Lung (tissue), 11 donors: ENCODE measurements at regions not wholly inside any gene's neighbourhood (a gene's known extent, or its start where the extent isn't known, plus 50 kb on each side); places are given as distances from the start of the nearest gene placed in this dataset.

ENCODE experiments used
- ATAC-seq: fragments of 200-7000 bp; cut with Tn5 transposase; one replicate; pipeline ENCODE4 v1.9.1; 2020; ENCODE audit warnings: moderate number of reproducible peaks; ENCODE audit not compliant: insufficient read depth, low FRiP score
- DNase-seq, 3 donors: peaks; one replicate each; pipeline ENCODE4 v3.0.0-alpha.2; 2013 to 2017
- H3K27ac ChIP-seq, 2 donors: one replicate each; pipeline ENCODE4 v1.5.1; 2013; ENCODE audit warnings: mild to moderate bottlenecking in 2 of 2, moderate library complexity in 2 of 2, control low read depth in 1 of 2, inconsistent platforms in 1 of 2, low read depth in 1 of 2, low read length in 1 of 2
- H3K27me3 ChIP-seq, 3 donors: one replicate each; pipeline ENCODE4 v1.5.1; 2013; ENCODE audit warnings: low read length in 2 of 3; ENCODE audit not compliant: control insufficient read depth in 3 of 3, insufficient read depth in 3 of 3
- H3K36me3 ChIP-seq, 4 donors: one replicate each; pipeline ENCODE4 v1.5.1; 2013; ENCODE audit warnings: low read length in 4 of 4, mild to moderate bottlenecking in 1 of 4, moderate library complexity in 1 of 4; ENCODE audit not compliant: control insufficient read depth in 4 of 4, insufficient read depth in 4 of 4
- H3K4me1 ChIP-seq, 5 donors: one replicate each; pipeline ENCODE4 v1.5.1; 2013; ENCODE audit warnings: low read length in 5 of 5, mild to moderate bottlenecking in 2 of 5, moderate library complexity in 1 of 5; ENCODE audit not compliant: control insufficient read depth in 5 of 5, insufficient read depth in 5 of 5
- H3K4me3 ChIP-seq: one replicate; pipeline ENCODE4 v1.5.1; 2013; ENCODE audit warnings: mild to moderate bottlenecking, control low read depth, moderate library complexity
- H3K9ac ChIP-seq, 2 donors: one replicate each; pipeline ENCODE4 v1.5.1; 2013; ENCODE audit warnings: low read length in 2 of 2, control low read depth in 1 of 2; ENCODE audit not compliant: insufficient read depth in 1 of 2
- H3K9me3 ChIP-seq, 4 donors: one replicate each; pipeline ENCODE4 v1.5.1; 2013; ENCODE audit warnings: low read length in 3 of 4, mild to moderate bottlenecking in 1 of 4, moderate library complexity in 1 of 4; ENCODE audit not compliant: control insufficient read depth in 4 of 4, insufficient read depth in 3 of 4
- CTCF ChIP-seq: IDR thresholded peaks from 2 replicates; pipeline ENCODE4 v1.5.1; 2012; ENCODE audit warnings: mild to moderate bottlenecking; ENCODE audit errors: control extremely low read depth, extremely low read depth
- WGBS, 2 donors: extraction: QIAGEN DNeasy Blood & Tissue Kit; methylation state at CpG; one replicate each; pipeline ENCODE4 v1.1.7; 2013; 5-methylcytosine and 5-hydroxymethylcytosine counted together
- donor health status: control.
- donor health status: control.
- donor health status: Bipolar disorder and iron deficiency.
- donor health status: healthy.
- donor health status: DM: yes; HTN: yes; CAD: no.

DNA sequence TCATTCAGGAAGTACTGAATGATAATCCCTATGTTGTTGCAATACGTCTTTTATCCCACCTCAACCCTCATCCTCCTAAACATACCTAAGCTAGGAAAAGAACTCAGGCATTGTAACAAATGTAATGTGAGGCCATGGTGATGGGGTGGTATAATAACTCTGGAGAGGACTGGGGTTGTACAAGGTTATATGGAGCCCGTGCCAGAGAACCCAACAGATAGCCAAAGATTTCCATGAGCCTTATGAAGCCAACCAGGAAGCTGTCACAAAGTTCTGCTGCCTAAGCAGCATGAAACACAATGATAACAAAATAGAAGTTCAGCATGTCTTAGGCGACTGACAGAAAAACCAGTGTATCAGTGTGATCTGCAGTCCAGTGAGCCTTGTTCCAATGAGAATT, 394.1 kb upstream of the NBEA start:
- DNase-seq (no peak), ATAC-seq (no peak)
- Histone ChIP-seq H3K4me3 (no peak overlapping the region), H3K27me3 (no peaks in the 10 kb centered on the region), H3K4me1 (no peaks in the 10 kb centered on the region), H3K9ac (no peak overlapping the region), H3K27ac (no peak overlapping the region), H3K9me3 (no peaks in the 10 kb centered on the region), H3K36me3 (no peaks in the 10 kb centered on the region)
- TF ChIP-seq CTCF, result no peak
- WGBS, 2 donors, result 89 to 97% methylated on average over 3 of the region's 3 CpGs

GRCh38 chr13:34553376-34553775, 388.7 kb upstream of the NBEA start:
- no peak for TF ChIP-seq CTCF
- Histone ChIP-seq H3K36me3 (no peaks in the 10 kb centered on the region), H3K9ac (no peak overlapping the region), H3K27me3 (no peaks in the 10 kb centered on the region), H3K9me3 (no peaks in the 10 kb centered on the region), H3K4me1 (peaks cover 0 to 5% (median 0%) of the 10 kb centered on the region in 5 donors), H3K4me3 (no peak overlapping the region), H3K27ac (no peak overlapping the region)
- 75 to 89% methylated on average over 3 of the region's 3 CpGs for WGBS, 2 donors
- DNase-seq (no peak), ATAC-seq (no peak)

GRCh38 chr13:34555988-34556387, 386.1 kb upstream of the NBEA start:
- Histone ChIP-seq H3K9me3 (no peaks in the 10 kb centered on the region), H3K9ac (no peak overlapping the region), H3K4me1 (peaks cover 0 to 5% (median 0%) of the 10 kb centered on the region in 5 donors), H3K4me3 (no peak overlapping the region), H3K27me3 (no peaks in the 10 kb centered on the region), H3K36me3 (no peaks in the 10 kb centered on the region), H3K27ac (no peak overlapping the region)
- 71 to 72% methylated on average over 4 of the region's 4 CpGs for WGBS, 2 donors
- peak in 1 of 3 donors; percentile 8 for DNase-seq
- no peak for ATAC-seq
- no peak for TF ChIP-seq CTCF

DNA sequence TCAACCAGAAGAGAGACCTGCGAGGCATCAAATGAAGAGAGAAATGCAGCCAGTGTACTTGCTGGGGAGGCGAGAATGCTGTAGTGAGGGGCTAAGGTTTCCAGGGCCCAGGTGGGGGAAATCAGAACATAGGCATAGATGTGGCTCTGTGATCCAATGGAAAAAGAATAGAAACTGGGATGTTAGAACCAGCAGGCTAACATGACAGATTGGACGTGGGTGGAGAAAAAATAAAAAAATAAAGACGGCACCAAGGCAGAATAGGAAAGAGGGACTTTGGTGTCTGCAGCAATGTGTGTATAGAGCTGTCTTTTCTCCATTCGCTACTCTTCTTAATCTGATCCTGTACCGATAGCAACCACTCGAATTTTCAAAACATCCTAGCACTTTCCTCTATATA, 381.0 kb upstream of the NBEA start:
- no peaks in the 10 kb centered on the region for H3K9me3 ChIP-seq
- DNase-seq (no peak), ATAC-seq (no peak)
- TF ChIP-seq CTCF, result no peak
- H3K4me3 ChIP-seq, result no peak overlapping the region
- peaks cover 0 to 3% (median 0%) of the 10 kb centered on the region in 5 donors for H3K4me1 ChIP-seq
- H3K27ac ChIP-seq, result no peak overlapping the region
- no peaks in the 10 kb centered on the region for H3K27me3 ChIP-seq
- 75 to 87% methylated on average over 7 of the region's 7 CpGs for WGBS, 2 donors
- H3K36me3 ChIP-seq, result no peaks in the 10 kb centered on the region
- H3K9ac ChIP-seq, result no peak overlapping the region
